ENCODE measurements at regions not wholly inside any gene's neighbourhood (a gene's known extent, or its start where the extent isn't known, plus 50 kb on each side); places are given as distances from the start of the nearest gene placed in this dataset.

DNA sequence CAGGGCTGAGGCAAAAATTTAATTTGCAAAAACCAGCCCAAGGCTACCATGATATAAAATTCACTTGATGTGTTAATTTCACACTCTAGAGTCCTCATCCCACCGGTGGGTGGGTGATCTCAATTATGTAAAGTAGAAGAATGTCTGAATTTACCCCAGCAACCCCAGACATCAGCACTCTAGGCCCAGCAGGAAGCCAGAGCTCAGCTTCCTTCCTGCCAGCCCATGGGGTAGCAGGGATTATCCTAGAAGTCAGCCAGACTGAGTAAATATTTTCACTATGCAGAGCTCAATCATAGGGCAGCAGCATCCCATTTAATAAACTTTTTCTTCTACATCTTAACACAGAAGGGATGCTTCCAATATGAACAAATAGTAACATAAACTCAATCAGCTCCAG is 71.0 kb downstream of the SIPA1L2 start:
- TF ChIP-seq, protein P1, sequence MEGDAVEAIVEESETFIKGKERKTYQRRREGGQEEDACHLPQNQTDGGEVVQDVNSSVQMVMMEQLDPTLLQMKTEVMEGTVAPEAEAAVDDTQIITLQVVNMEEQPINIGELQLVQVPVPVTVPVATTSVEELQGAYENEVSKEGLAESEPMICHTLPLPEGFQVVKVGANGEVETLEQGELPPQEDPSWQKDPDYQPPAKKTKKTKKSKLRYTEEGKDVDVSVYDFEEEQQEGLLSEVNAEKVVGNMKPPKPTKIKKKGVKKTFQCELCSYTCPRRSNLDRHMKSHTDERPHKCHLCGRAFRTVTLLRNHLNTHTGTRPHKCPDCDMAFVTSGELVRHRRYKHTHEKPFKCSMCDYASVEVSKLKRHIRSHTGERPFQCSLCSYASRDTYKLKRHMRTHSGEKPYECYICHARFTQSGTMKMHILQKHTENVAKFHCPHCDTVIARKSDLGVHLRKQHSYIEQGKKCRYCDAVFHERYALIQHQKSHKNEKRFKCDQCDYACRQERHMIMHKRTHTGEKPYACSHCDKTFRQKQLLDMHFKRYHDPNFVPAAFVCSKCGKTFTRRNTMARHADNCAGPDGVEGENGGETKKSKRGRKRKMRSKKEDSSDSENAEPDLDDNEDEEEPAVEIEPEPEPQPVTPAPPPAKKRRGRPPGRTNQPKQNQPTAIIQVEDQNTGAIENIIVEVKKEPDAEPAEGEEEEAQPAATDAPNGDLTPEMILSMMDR (IDR thresholded peaks at IDR 0.05; ENCODE audit: insufficient read depth, low read length), result no peak
- no peak for TF ChIP-seq GABPA (IDR thresholded peaks at IDR 0.05; ENCODE audit: low read depth)
- TF ChIP-seq, protein P2, sequence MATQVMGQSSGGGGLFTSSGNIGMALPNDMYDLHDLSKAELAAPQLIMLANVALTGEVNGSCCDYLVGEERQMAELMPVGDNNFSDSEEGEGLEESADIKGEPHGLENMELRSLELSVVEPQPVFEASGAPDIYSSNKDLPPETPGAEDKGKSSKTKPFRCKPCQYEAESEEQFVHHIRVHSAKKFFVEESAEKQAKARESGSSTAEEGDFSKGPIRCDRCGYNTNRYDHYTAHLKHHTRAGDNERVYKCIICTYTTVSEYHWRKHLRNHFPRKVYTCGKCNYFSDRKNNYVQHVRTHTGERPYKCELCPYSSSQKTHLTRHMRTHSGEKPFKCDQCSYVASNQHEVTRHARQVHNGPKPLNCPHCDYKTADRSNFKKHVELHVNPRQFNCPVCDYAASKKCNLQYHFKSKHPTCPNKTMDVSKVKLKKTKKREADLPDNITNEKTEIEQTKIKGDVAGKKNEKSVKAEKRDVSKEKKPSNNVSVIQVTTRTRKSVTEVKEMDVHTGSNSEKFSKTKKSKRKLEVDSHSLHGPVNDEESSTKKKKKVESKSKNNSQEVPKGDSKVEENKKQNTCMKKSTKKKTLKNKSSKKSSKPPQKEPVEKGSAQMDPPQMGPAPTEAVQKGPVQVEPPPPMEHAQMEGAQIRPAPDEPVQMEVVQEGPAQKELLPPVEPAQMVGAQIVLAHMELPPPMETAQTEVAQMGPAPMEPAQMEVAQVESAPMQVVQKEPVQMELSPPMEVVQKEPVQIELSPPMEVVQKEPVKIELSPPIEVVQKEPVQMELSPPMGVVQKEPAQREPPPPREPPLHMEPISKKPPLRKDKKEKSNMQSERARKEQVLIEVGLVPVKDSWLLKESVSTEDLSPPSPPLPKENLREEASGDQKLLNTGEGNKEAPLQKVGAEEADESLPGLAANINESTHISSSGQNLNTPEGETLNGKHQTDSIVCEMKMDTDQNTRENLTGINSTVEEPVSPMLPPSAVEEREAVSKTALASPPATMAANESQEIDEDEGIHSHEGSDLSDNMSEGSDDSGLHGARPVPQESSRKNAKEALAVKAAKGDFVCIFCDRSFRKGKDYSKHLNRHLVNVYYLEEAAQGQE (IDR thresholded peaks at IDR 0.05; ENCODE audit: insufficient replicate concordance, low read depth), result no peak
